ENCODE measurements at regions not wholly inside any gene's neighbourhood (a gene's known extent, or its start where the extent isn't known, plus 50 kb on each side); places are given as distances from the start of the nearest gene placed in this dataset.

DNA sequence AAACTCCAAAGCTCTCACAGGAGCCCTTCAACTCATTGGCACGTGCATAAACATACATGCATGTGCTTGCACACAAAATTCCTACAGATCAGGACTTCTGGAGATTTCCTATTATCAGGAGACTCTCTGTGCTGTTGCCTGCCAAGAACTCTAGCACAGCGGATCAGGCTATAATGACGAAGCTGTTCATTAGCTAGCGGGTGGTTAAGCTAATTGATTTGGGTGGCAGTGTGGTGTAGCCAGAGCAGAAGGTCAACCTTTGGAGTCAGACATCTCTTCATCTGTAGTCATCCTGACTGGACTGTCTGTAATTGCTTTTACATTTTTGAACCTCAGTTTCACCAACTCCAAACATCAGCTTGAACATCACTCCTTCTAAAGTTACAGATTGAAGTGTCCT lies 69.0 kb downstream of the KIF2B start:
- DNase-seq = no peak

DNA sequence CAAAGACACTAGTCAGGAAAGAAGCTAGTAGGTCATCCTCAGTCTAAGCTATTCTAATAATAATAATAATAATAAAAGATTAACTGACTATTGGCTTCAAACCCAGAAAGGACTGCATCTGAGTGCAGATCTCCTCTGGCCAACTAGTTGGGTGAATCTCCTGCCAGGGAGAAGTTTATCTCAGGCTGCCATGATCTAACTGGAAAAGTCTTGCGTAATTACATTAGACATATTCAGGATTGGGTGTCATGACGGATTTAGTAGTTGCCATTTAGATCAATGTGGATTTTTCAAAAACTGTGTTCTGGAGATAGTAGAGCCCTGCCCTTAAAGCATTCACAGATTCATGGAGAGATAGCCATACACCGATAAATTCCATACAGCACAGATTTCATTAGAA lies 69.5 kb downstream of the KIF2B start:
- DNase-seq = no peak

DNA sequence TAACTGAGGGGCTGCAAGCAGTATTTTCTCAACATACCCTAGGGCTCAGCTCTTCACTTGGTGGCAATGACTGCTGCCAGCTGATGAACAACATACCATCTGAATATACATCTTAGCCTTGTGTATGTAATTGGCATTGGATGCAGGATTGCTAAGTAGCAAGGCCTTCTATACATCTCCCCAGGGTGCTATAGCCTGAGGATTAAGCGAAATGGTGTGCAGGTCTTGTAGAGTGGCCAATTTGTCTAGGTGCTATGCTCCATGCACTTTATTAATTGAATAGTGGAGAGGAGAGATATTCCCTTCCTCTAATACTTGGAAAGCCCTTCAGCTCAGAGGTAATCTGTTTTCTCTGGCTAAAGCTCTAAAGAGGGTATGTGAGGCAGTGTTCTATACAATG lies 71.9 kb downstream of the KIF2B start:
- no peak for DNase-seq

DNA sequence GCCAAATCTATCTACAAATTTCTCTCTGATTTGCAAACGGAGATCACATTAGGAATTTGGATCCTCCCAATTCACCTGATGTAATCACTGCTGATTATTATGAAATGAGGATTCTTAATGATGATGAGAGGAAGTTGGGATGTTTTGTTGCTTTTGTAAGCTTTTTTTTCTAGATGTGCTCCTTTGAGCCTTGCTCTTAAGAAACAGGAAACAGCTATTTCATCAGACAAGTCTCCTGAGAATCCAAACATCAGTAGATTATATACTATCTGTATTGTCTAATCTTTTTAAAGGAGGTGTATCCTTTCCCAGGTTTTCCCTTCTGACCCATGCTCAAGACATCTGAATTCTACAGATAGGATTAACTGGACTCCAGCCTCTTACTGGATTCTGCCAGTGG lies 73.3 kb downstream of the KIF2B start:
- no peak for DNase-seq

DNA sequence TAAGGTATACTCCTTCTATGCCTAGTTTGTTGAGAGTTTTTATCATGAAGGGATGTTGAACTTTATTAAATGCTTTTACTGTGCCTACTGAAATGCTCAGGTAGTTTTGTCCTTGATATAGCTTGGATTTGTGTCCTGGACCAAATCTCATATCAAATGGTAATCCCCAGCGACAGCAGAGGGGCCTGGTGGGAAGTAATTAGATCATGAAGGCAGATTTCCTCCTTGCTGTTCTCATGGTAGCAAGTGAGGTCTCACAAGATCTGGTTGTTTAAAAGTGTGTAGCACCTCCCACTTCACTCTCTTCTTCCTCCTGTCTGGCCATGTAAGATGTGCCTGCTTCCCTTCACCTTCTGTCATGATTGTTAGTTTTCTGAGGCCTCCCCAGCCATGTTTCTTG lies 78.2 kb downstream of the KIF2B start:
- DNase-seq = no peak

DNA sequence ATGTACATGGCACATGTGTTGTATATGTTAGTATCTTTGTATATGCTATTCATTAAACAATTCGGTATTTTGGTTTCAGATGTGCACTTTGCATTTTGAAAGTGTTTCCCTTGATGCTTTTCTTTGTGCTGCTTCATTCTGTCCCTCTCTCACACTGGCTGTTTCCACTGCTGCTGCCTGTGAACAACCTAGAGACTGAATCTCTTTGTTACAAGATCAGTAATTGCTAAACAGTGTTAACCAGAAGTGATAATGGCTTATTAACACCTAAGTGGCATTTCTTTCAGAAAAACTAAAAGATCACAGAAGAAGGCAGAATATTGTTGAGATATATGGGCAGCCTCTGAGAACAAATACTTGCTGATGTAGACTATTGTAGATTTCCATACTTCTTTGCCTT lies 84.7 kb downstream of the KIF2B start:
- DNase-seq = no peak

DNA sequence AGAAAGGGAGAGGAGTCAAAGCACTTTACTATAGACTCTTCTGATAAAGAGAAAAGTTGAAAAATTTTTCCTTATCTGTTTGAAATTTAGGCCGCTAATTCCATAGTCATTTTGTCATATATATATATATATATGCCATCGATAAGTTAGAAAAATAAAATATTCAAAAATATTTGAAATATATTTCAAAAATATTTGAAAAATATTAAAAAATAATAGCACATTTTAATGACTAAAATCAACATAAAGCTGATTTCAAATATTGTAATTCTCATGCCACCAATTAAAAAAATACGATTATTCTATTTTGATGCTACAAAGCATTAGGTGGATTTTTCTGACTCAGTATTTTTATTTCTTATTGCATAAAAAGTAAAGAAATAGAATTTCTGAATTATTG lies 87.1 kb downstream of the KIF2B start:
- DNase-seq = no peak

DNA sequence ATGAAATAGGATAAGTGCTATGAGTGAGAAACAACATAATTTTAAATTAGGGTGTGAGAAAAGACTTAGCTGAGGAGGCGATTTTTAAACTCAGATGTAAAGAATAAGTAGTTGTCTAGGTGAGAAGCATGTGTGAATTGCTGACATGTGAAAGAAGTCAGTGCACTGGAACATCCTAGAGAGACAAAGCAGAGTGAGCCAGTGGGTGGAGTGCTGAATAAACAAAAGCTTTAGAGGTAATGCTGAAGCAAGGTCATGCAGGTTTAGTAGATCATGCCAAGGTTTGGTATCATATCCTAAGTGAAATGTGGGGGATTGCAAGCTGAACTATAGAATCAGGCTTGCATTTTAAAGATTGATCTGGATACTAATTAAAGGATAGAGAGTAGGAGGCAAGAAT lies 89.4 kb downstream of the KIF2B start:
- DNase-seq = no peak

DNA sequence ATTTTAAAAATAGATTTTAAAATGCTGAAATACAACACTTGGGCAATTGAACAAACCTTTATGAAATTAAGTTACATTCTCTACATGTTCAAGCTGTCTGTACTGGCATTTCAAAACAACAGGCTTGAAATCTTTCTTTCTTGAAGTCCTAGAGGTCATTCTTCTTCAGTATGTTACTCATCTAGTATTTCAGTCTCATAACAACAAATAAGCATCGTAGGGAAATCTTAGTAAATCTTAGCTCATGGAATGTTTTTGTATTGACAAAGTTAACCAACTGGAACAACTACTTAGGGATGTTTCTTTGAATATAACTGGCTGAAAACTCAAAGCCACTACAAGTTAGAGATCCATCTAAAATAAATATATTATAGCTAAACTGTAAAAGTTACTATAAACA lies 96.6 kb downstream of the KIF2B start:
- no peak for DNase-seq

DNA sequence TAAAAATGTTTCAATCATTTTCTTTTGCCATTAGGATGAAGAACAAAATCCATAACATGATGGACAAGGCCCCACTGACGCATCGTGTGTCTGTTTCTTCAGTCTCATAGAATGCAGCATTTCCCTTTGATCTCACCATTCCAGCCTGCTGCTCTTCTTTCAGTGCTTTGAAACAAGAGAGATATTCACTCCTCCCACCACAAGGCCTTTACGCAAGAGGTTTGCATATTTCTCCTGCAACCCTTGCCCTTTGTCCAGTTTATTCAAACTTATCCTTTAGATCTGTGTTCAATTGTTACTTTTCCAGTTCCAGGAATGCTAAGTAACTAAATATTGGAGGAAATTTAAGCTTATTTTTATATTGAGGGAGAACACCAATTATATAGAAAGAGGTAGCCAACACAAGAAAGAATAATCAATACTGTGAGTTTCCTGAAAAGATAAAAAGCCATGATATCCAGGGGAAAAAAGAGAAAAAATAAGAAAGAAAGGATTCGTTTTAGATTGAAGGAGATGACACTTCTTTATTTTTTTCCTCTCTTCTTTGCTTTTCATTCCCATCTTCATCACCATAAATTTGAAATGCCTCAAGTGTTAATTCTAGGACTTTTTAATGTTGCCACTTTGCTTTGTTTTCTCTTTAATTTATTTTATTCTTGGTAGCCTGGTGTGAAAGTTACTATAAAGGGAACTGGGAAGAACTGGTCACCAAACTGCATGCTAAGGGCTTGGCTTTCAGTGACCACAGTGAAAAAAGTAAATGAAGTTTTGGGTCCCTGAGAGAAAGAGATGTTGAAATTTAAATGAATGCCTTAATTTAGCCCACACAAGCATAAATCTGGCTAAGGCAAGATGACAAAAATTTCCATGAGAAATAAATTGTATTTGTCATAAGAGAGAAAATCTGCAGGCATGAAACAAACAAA lies 102.1 kb downstream of the KIF2B start:
- no peak for DNase-seq

DNA sequence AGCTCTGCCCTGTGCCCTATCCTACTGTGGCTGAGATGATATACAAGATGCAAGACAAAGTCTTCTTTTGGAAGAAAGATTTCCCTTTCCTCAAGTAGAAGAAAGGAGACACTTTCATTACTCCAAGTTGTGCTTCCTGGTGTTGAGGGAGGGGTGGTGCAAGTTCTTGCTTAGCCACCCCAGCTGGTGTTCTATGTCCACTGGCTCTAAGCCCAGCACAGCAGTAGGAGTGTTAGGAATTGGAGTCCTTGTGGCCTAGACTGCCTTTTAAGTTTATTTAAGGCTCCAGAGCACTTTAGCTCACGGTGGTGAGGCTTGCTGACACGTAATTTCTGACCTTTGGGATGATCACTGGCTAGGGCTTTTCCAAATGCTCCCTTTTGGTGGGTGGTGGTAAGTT lies 109.7 kb downstream of the KIF2B start:
- no peak for DNase-seq

DNA sequence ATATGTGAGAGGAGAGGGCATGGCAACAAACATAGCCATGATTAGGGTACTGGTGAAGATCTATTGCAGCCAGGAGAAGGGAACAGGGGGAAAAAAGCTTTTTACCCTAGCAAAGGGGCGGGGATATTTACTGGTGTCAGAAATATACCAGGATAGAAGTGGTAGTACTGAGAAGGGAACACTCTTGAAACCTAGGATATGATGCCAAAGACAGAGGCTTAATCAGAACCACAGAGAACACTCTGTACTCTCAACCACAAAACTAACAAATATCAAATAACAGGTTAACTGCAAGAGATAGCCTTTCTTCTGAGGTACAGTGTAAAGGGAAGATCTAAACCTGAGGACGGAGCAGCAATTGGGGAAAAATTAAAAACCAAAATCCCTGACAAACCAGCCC lies 112.2 kb downstream of the KIF2B start:
- DNase-seq = no peak

DNA sequence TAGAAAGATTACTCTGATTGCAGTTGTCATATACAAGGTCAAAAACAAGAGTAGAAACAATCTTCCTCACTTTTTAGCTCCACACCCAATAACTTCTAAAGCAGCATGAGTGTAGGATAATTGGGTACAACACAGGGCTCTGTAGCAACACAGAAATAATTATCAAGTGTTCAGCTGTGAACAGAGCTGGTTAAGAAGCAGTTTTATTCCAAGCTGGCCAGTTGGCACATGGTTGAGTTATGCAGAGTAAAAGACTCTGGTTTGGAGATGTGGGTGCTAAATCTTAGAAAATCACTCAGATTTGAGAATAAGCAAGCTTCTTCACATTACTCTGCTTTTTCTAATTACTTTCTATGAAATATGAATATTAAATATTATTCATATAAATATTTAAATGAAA lies 118.5 kb downstream of the KIF2B start:
- DNase-seq = no peak

DNA sequence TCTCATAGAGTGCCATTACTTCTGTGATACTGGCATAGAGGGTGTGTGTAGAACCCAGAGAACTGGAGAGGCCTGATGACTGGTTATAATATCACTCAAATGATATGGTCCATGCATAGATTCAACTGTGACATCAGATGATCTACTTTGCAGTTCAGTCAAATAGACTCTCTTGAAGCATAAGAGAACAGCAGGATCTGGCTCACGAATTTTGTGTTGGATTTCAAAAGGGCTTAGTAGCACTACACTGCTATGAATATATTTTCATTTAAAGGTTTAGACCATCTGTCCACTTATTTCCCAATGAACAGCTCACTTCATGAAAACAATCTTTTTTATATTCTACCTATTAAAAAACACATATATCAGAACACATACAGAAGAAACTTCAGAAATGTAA lies 119.7 kb downstream of the KIF2B start:
- no peak for DNase-seq

DNA sequence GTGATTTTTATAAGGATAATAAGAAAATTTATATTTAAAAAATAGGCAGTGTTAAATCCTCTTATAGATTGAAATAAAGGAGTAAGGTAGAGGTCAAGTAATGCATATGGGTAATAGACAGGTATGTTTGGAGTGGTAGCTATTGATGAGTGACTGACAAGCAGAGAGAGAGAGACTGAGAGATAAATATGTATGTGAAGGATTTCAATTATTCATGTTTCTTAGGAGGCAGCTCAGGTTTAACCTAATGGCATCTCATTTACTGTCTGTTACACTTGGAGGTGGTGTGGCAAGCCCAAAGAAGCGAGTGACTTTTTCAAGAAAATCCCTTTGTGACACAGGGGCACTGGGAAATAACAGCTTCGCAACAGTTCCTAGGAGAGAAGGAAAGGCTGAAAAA lies 120.2 kb downstream of the KIF2B start:
- no peak for DNase-seq

DNA sequence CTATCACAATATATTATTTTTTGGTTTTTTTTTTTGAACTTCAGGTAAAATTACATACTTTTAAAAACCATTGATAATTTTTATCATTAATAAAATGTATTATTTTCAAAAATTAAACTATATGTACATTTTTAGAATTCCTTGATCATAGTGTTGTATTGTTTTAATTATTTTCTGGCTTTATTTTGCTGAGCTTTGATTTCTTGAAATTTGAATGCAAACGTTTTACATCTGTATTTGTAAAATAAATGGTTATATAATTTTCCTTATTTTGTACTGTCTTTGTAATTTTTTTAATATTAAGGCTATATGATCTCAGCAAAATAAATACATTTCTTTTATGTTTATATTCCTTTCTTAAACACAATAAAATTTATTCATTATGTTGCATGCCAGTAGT lies 125.6 kb downstream of the KIF2B start:
- DNase-seq = no peak

DNA sequence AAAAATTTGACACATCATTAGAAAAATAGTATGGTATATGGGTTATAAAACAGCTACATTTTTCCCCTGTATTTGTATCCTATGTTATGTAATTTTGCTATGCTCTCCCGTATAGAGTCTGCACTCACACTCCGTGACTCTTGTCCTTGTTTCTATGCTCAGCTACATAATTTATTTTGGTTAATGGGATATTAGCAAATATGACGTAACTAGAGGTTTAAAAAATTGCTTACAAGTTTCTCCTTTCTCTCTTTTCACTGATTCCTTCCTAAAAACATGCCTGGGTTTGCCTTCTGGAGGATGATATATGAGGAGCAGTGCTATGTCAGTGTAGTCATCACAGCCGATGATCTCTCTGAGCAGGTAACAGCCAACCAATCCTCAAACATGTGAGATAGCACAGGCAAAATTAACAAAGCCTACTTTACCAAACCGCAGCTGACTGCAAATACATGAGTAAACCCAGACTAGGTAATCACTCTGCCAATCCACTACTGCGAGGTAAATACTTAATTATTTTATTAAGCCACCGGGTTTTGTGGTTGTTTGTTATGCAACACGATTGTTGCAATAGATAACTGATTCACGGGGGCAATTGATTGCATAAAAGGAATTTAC lies 126.9 kb downstream of the KIF2B start:
- no peak for DNase-seq

DNA sequence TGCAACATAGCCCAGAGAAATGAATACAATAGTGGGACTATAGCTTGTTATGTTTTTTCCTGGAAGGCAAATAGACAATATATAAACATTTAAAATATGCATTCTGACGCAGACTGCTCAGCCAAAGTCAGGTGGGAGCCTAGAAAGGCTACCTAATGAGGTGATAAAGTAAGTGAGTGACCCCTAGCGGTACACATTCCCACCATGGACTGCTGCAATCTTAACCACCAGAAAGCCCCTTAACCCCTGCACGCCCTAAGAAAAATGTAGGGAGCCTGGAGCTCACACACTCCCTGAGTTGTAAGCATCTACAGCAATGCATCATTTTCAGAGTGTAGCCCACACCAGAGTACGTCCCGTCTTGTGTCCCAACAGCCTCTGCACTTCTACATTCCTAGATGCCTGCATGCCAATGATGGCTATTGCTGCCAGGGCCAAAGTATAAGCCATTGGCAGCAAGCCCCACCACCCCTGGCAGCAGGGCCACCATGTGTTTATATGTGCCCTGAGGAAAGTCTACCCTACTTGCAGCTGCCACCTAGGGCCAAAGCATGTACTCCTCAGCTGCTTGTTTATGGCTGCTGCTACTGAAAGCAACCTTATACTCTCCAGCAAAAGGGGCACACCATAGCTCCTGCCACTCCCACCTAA lies 127.6 kb downstream of the KIF2B start:
- DNase-seq = no peak

DNA sequence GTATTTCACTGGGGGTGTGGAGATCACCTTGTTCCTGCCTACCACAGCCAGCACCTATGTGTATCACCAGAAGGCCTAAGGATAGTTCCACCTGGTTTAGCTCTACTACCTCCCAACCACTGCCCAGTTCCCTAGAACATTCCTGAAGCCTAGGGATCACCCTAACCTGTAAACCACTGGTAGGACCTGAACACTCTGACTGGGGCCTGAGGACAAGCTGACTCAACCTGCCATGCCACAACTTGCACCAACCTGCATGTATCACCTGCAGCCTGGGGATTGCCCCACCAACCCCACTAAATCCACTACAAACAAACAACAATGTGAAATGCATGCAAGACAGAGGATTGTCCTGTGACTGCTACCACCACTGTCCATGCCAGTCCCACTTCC lies 128.1 kb downstream of the KIF2B start:
- DNase-seq = no peak

DNA sequence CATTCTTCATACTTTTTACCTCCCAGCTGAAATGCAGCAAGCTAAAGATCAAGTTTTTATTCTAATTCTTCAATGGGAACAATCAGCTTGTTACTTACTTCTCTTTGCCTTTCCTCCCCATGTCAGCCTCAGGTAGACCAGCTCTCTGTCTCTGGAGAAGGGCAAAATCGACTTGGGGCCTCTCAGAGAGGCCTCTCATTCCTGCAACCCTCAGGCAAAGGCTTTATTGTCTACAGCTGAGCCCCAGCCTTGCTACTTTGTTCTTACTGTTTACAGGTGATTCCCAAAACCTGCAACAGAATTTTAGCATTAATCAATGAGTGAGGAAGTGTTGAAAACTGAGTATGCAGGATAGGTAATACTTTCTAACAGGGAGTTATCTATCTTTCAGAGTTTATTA lies 148.6 kb downstream of the KIF2B start:
- DNase-seq = no peak

DNA sequence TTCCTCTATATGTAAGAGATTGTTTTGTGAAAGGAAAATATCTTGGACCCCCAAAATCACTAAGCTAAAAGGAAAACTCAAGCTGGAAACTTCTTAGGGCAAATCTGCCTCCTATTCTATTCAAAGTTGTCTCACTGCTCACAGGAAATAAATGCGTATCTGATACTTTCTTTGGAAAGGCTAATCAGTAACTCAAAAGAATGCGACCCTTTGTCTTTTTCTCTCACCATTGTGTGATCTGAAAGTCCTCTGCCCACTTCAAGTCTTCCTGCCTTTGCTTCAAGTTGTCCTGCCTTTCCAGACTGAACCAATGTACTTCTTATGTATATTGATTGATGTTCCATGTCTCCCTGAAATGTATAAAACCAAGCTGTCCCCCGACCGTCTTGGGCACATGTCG lies 157.3 kb downstream of the KIF2B start:
- no peak for DNase-seq

DNA sequence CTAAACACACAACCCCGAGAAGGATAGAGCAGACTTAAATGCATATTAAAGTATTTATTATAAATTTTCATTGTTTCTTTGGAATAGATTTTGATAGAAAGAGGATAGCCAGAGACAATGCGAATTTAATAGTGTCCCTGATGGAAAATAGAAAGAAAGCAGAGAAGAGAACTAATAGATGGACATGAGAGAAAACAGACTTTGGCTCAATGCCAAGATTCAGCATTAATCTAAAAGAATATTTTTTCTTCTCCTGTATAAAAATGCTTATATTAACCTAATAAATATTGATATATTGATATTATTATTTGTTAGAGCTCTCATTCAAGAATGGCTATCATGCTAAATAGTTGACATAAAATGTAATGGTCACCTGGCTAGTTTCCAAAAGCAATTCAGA lies 173.4 kb downstream of the KIF2B start:
- no peak for DNase-seq

DNA sequence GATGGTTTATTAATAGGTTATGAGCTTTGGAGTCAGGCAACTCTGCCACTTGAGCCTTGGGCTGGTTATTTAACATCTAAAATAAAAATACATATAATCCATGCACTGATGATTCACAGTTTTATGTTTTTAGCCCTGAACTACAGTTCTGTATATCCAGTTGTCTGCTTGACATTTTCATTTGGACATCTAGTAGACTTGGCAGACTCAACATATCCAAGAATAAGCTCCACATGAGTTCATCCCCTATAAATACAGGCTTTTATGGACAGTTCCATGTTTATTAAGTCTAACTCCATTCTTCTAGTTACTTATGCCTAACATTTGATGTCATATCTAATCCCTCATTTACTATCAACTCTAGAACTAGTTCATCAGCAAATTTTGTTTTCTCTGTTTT lies 174.2 kb downstream of the KIF2B start:
- no peak for DNase-seq

DNA sequence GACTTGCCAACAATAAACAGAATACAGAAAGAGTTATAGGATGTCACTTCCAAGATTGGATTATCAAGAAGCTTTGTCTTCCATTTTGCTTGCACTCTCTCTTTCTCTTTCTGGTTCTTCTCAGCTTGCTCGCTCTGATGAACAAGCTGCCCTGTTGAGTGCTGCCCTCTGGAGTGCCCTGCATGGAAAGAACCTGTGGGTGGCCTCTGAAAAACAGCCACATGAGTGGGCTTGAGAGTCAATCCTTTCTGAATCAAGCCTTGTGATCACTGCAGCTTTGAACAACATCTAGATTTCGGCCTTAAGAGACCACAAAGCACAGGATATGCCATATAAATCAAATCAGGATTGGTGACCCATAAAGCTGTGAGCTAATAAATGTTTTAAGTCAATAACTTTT lies 185.1 kb downstream of the KIF2B start:
- no peak for DNase-seq
